Activated naive CD4-positive, alpha-beta T cell treated with anti-CD3 and anti-CD28 coated beads, Interleukin-2, amount 50 U/mL, for 72 hours (primary cell): ENCODE measurements at regions not wholly inside any gene's neighbourhood (a gene's known extent, or its start where the extent isn't known, plus 50 kb on each side); places are given as distances from the start of the nearest gene placed in this dataset.
"Not testable (repeated sequence)": the region's sequence is repeated elsewhere in the genome, so short reads cannot be mapped to it uniquely, and the experiment has no call there.

Source experiments
- ATAC-seq, 2 donors: fragments of 150-1000 bp; cut with Tn5 transposase; 2 replicates each; pipeline ENCODE4 v1.10.0; 2021; ENCODE audit warnings: mild to moderate bottlenecking in 2 of 2, moderate library complexity in 2 of 2
- DNase-seq, 2 donors: peaks; one replicate each; pipeline ENCODE4 v3.0.0; 2021 to 2022; ENCODE audit warnings: low spot score in 2 of 2
- H3K27ac Mint-ChIP-seq, 2 donors: one replicate each; pipeline ENCODE4 v1.8.0; 2022; ENCODE audit warnings: mild to moderate bottlenecking in 2 of 2, mixed read lengths in 2 of 2
- H3K36me3 Mint-ChIP-seq, 2 donors: one replicate each; pipeline ENCODE4 v1.8.0; 2022; ENCODE audit warnings: mixed read lengths in 2 of 2
- H3K9me3 Mint-ChIP-seq, 2 donors: one replicate each; pipeline ENCODE4 v1.8.0; 2022; ENCODE audit warnings: mixed read lengths in 2 of 2

- DNase-seq (no peak), ATAC-seq (no peak)
- Mint-ChIP-seq H3K27ac (no peak overlapping the region), H3K36me3 (peaks cover 7 to 9% of the 10 kb centered on the region in 2 donors), H3K9me3 (peaks cover 9 to 10% of the 10 kb centered on the region in 2 donors)
Measured at GRCh38 chr10:29829776-29830175, 195.0 kb upstream of the SVIL start.

DNA sequence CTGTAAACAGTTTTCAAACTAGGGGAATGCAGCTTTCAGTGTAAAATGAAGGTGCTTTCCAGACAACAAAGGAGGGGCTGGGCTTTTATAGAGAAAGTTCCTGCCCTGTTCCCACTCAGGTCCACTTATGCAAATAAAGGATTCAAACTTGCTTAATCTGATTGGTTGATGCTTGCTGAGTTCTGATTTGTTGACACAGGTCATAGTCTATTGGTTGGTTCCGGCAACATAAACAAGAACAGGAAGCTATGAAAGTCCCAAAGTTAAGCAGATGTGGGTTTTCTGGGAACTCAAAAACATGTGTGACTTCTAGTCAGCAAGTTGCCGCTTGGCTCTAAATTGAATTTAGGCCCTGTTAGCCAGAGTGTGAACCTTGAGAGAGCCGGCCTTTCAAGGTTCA lies 194.2 kb upstream of the SVIL start:
- ATAC-seq (no peak), DNase-seq (no peak)
- H3K27ac Mint-ChIP-seq = no peak overlapping the region
- peaks cover 9 to 10% of the 10 kb centered on the region in 2 donors for H3K9me3 Mint-ChIP-seq
- H3K36me3 Mint-ChIP-seq = peaks cover 7 to 9% of the 10 kb centered on the region in 2 donors

- ATAC-seq (no peak), DNase-seq (no peak)
- peaks cover 9 to 10% of the 10 kb centered on the region in 2 donors for H3K9me3 Mint-ChIP-seq
- peaks cover 7 to 9% of the 10 kb centered on the region in 2 donors for H3K36me3 Mint-ChIP-seq
- no peak overlapping the region for H3K27ac Mint-ChIP-seq
Measured at GRCh38 chr10:29828440-29828894, 193.7 kb upstream of the SVIL start.

DNA sequence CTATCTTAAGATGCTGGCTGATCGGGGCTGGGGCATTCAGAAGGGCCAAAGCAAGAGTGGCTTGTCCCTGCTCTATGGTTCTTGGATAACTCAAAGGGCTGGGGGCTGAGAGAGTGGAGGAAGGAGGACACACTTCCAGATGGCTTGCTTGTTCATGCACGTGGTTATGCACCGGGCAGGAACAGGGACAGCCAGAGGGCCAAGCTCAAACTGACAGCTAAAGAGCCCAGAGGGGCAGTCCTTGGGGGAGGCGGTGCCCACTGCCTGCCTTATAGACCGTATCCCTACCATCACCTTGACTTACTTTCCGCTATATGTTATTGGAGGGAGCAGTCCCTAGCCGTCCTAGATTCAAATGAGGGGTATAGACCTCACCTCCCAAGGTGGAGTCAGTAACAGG lies 192.7 kb upstream of the SVIL start:
- Mint-ChIP-seq H3K27ac (no peak overlapping the region), H3K9me3 (peaks cover 9 to 10% of the 10 kb centered on the region in 2 donors), H3K36me3 (peaks cover 7 to 9% of the 10 kb centered on the region in 2 donors)
- ATAC-seq (no peak), DNase-seq (no peak)

DNA sequence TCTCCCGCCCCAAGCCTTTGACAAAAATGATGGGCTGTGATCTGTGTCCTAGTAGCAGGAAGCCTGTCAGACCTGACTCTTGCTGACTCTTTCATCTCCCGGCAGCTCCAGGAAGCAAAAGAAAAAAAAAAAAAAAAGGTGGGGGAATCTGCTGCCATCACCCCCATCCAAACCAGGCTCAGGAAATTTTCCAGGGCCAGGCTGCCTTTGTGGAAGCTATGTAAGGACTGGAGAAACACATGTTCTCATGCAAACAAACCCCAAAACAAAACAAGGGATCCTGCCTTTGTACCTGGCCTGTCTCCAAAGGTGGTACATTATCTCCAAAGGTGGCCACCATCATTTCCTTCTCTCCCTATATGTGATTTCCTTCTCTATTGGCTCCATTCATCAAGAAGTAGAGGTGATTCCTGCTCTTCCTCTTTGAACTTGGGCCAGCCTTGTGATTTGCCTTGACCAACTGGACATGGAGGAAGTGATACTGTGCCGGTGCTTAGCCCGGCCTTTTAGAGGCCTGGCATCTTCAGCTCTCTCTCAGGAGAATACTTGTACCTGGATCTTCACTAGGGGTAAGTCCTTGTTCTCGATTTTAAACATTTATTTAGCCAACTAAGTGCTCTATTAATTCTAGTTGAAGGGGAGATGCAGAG lies 192.2 kb upstream of the SVIL start:
- no peak for ATAC-seq
- peaks cover 7% of the 10 kb centered on the region in 2 donors for H3K36me3 Mint-ChIP-seq
- H3K9me3 Mint-ChIP-seq = peaks cover 5 to 8% of the 10 kb centered on the region in 2 donors
- H3K27ac Mint-ChIP-seq = no peak overlapping the region
- no peak for DNase-seq

- Mint-ChIP-seq H3K36me3 (peaks cover 5 to 7% of the 10 kb centered on the region in 2 donors), H3K9me3 (peaks cover 4 to 7% of the 10 kb centered on the region in 2 donors), H3K27ac (no peak overlapping the region)
- DNase-seq (no peak), ATAC-seq (no peak)
Measured at GRCh38 chr10:29826221-29826620, 191.4 kb upstream of the SVIL start.

- Mint-ChIP-seq H3K9me3 (peaks cover 0 to 4% of the 10 kb centered on the region in 2 donors), H3K27ac (no peak overlapping the region), H3K36me3 (no peaks in the 10 kb centered on the region)
- DNase-seq = no peak
- no peak for ATAC-seq
Measured at GRCh38 chr10:29823553-29824080, 188.8 kb upstream of the SVIL start.

DNA sequence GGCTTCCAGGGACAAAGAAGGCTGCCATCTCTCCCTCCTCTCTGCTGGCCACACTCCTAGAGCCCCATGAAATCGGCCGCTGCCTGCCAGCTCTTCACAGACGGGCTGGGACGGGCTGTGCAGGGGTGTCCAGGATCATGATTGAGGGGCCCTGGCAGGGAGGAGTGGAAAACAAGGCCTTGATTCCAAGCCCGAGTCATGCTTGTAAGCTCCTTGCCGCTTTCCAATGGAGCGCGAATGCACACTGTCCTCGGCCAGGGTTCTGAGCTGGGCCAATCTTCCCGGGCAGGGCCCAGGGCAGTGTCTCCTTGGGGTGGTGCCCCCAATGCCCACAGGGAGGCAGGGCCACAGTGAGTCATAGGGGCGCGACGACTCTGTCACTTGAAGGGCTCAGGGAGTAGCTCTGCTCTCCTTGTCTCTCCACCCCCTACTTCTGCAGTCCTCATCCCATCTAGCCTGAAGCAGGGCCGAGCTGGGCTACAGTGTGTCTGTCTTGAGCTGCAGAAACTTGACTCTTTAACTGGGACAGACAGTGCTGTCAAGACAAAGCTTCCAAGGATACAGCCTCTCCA lies 186.2 kb upstream of the SVIL start:
- H3K36me3 Mint-ChIP-seq = no peaks in the 10 kb centered on the region
- H3K27ac Mint-ChIP-seq = no peak overlapping the region
- ATAC-seq (no peak), DNase-seq (no peak)
- H3K9me3 Mint-ChIP-seq = no peaks in the 10 kb centered on the region

- Mint-ChIP-seq H3K27ac (no peak overlapping the region), H3K9me3 (no peaks in the 10 kb centered on the region), H3K36me3 (no peaks in the 10 kb centered on the region)
- DNase-seq (no peak), ATAC-seq (no peak)
Measured at GRCh38 chr10:29816801-29817558, 182.2 kb upstream of the SVIL start.

DNA sequence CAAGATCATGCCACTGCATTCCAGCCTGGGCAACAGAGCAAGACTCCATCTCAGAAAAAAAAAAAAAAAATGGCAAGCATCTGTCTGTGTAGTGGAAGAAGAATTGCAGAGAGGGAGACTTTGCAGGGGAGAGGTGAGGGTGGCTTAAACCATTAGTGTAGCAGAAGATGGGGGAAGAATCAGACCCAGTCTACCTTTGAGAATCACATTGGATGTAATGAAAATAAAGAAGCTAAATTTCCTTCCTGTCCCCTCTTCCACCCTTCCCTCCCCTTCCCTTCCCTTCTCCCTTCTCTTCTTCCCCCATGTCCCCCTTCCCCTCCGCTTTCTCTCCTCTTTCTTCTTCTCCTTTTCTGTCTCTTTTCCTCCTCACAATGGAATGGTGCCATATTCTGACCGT lies 180.8 kb upstream of the SVIL start:
- no peak overlapping the region for H3K27ac Mint-ChIP-seq

GRCh38 chr10:29811751-29812427 lies 177.1 kb upstream of the SVIL start:
- DNase-seq (peak in 1 of 2 donors; percentile 35), ATAC-seq (peak; percentile 92 to 97)
- Mint-ChIP-seq H3K27ac (no peak overlapping the region), H3K36me3 (peaks cover 0 to 23% of the 10 kb centered on the region in 2 donors), H3K9me3 (peaks cover 0 to 16% of the 10 kb centered on the region in 2 donors)

More for the DNA sequence above, 180.8 kb upstream of the SVIL start:
- ATAC-seq = no peak
- no peak for DNase-seq
- H3K9me3 Mint-ChIP-seq = peaks cover 0 to 4% of the 10 kb centered on the region in 2 donors
- peaks cover 0 to 8% of the 10 kb centered on the region in 2 donors for H3K36me3 Mint-ChIP-seq

- Mint-ChIP-seq H3K27ac (peak overlapping the region; percentile 38 to 40), H3K36me3 (peaks cover 0 to 23% of the 10 kb centered on the region in 2 donors), H3K9me3 (peaks cover 0 to 16% of the 10 kb centered on the region in 2 donors)
- ATAC-seq (no peak), DNase-seq (no peak)
Measured at GRCh38 chr10:29810816-29811215, 176.0 kb upstream of the SVIL start.

GRCh38 chr10:29810231-29810630 lies 175.5 kb upstream of the SVIL start:
- H3K27ac Mint-ChIP-seq = peak overlapping the region; percentile 11 to 40
- peaks cover 4 to 27% of the 10 kb centered on the region in 2 donors for H3K36me3 Mint-ChIP-seq

DNA sequence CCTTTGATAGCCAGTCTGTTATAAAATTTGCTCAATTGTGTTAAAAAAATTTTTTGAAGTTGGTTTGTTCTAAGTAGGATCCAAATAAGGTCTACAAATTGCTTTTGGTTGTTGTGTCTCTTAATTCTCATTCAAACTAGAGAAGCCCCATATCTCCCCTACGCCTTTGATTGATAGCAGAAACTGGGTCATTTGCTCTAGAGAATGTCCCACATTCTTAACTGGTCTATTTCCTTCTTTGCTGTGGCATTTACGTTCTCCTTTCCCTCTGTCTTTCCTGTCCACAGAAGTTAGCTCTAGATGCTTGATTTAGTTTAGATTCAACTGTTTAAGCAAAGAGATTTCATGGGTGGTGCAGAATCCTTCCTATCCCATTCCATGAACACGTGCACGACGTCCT lies 174.6 kb upstream of the SVIL start:
- no peak for DNase-seq
- H3K36me3 Mint-ChIP-seq = peaks cover 9 to 36% of the 10 kb centered on the region in 2 donors
- peaks cover 3 to 20% of the 10 kb centered on the region in 2 donors for H3K9me3 Mint-ChIP-seq
- H3K27ac Mint-ChIP-seq = no peak overlapping the region
- no peak for ATAC-seq

More at GRCh38 chr10:29810231-29810630, 175.5 kb upstream of the SVIL start:
- H3K9me3 Mint-ChIP-seq = peaks cover 0 to 16% of the 10 kb centered on the region in 2 donors
- ATAC-seq = peak in 1 of 2 donors; percentile 19
- not testable (repeated sequence) for DNase-seq

DNA sequence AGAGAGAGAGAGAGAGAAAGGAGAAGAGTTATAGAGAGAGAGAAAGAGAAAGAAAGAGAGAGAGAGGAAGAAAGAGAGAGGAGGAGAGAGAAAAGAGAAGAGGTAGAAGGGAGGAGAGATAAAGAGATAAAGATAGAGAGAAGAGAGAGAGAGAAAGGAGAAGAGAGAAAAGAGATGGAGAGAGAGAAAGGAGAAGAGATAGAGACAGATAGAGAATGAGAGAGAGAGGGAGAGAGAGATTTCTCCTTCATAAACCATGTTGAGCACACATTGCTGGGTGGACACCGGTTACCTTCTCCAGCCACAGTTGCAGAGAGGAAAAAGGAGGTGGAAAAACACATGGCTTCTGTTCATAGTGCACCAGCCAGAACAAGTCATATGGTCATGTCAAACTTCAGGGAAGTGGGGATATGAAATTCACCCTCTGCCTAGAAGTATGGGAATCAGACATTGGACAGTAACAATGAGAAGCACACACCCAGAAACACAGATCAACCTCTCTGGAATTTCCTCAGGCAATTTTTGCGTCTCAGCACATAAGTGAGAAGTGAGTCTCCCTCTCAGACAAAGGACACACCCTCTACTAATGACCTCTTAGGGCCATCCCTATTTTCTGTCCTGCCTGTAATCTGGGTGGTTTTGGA lies 172.5 kb upstream of the SVIL start:
- Mint-ChIP-seq H3K9me3 (peaks cover 3 to 20% of the 10 kb centered on the region in 2 donors), H3K27ac (no peak overlapping the region), H3K36me3 (peaks cover 13 to 38% of the 10 kb centered on the region in 2 donors)
- no peak for ATAC-seq
- DNase-seq = no peak

DNA sequence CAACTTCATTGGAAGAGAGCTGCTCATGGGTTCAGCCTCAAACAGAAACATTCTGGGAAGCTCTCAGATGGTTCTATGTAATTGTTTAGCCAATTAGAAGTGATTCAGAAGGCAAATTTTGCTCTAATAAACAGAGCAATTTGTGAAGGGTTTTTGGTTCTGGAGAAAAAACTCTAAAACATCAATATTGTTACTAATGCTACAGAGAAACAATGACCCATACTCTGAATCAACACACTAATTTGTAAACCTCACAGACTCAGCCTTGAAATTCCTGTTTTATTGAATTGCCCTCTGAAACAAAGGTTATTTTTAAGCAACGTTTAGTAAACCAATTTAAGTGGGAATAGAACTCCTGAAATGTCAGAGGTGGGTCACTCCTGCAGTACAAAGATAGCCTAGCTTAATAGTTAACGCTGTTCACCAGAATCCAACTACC lies 171.6 kb upstream of the SVIL start:
- DNase-seq (no peak), ATAC-seq (no peak)
- Mint-ChIP-seq H3K36me3 (peaks cover 13 to 37% of the 10 kb centered on the region in 2 donors), H3K9me3 (peaks cover 3 to 25% of the 10 kb centered on the region in 2 donors), H3K27ac (no peak overlapping the region)
